ENCODE measurements at regions not wholly inside any gene's neighbourhood (a gene's known extent, or its start where the extent isn't known, plus 50 kb on each side); places are given as distances from the start of the nearest gene placed in this dataset.

DNA sequence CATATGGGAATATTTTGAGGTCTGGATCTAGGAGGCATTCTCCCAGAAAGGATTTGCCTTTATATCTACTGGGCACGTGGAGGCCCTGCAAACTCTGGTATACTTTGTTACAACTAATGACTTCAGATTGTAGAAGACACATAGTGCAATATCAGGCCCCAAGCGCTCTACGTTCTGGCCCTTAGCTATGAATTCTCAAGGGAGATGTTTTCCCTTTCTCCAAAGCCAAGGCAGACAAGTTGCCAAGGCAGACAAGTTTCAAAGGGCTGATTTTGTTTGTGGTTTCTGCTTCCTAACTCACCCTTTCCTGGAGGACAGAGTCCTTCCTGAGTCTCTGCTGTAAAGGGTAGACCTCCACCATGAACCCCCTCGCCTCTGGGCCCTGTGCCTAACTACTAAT, 99.4 kb upstream of the CTTNBP2 start:
- no peak for TF ChIP-seq FOXP2 (optimal IDR thresholded peaks at IDR 0.05; ENCODE audit: borderline replicate concordance, extremely low read depth, extremely low read length, insufficient read depth)

GRCh38 chr7:117973975-117974374, 100.7 kb upstream of the CTTNBP2 start:
- TF ChIP-seq SIN3A (IDR thresholded peaks at IDR 0.05; ENCODE audit: borderline replicate concordance, insufficient read depth, low read length) (no peak), FOXP2 (optimal IDR thresholded peaks at IDR 0.05; ENCODE audit: borderline replicate concordance, extremely low read depth, extremely low read length, insufficient read depth) (no peak), TAF1 (IDR thresholded peaks at IDR 0.05; ENCODE audit: borderline replicate concordance, insufficient read depth, low read length) (no peak), REST (IDR thresholded peaks at IDR 0.05; ENCODE audit: insufficient read depth in 1 of 2, low read depth in 2 of 2, low read length in 2 of 2) (no peak), POLR2AphosphoS5 (IDR thresholded peaks at IDR 0.05; ENCODE audit: low read depth, low read length) (no peak)

DNA sequence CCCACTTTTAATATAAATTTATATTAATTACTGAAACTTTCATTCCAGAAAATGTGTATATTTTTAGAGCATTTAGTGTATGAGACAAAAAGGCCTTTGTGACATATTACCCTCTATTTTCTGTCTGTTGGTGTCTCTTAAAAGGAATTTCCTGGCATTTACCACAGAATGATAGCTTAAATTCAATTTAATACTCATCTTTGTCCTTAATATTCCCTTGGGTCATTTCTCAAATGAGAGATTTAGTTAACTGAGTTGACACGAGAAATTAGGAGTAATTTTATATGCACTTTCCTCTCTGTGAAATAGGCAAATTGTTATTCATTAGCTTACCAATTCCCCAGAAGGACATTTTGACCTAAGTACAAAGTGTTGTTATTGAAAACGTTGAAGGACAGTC, 101.7 kb upstream of the CTTNBP2 start:
- no peak for TF ChIP-seq SIN3A (IDR thresholded peaks at IDR 0.05; ENCODE audit: borderline replicate concordance, insufficient read depth, low read length)
- TF ChIP-seq POLR2AphosphoS5 (IDR thresholded peaks at IDR 0.05; ENCODE audit: low read depth, low read length), result no peak
- no peak for TF ChIP-seq FOXP2 (optimal IDR thresholded peaks at IDR 0.05; ENCODE audit: borderline replicate concordance, extremely low read depth, extremely low read length, insufficient read depth)
- no peak for TF ChIP-seq REST (IDR thresholded peaks at IDR 0.05; ENCODE audit: insufficient read depth in 1 of 2, low read depth in 2 of 2, low read length in 2 of 2)

DNA sequence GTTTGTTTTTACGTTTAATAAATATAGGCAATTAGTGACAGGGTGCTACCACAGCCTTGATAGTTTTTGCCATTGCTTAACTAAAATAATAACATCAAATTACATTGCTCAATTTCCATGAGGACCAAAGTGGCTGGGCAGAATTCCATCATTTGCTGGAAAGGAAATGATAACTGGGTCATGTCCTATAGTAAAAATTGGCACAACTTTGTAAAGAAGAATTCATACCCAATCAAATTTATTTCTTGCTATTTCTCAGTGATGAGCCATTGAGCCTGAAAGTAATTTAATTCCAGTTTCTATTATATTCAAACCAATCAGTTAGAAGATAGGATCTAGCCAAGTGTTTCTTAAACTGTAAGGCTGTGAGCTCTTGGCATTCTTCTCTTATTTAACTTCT, 102.2 kb upstream of the CTTNBP2 start:
- no peak for TF ChIP-seq TAF1 (IDR thresholded peaks at IDR 0.05; ENCODE audit: borderline replicate concordance, insufficient read depth, low read length)
- no peak for TF ChIP-seq REST (IDR thresholded peaks at IDR 0.05; ENCODE audit: insufficient read depth in 1 of 2, low read depth in 2 of 2, low read length in 2 of 2)
- no peak for TF ChIP-seq FOXP2 (optimal IDR thresholded peaks at IDR 0.05; ENCODE audit: borderline replicate concordance, extremely low read depth, extremely low read length, insufficient read depth)
- TF ChIP-seq SIN3A (IDR thresholded peaks at IDR 0.05; ENCODE audit: borderline replicate concordance, insufficient read depth, low read length), result no peak
- TF ChIP-seq POLR2AphosphoS5 (IDR thresholded peaks at IDR 0.05; ENCODE audit: low read depth, low read length), result no peak

DNA sequence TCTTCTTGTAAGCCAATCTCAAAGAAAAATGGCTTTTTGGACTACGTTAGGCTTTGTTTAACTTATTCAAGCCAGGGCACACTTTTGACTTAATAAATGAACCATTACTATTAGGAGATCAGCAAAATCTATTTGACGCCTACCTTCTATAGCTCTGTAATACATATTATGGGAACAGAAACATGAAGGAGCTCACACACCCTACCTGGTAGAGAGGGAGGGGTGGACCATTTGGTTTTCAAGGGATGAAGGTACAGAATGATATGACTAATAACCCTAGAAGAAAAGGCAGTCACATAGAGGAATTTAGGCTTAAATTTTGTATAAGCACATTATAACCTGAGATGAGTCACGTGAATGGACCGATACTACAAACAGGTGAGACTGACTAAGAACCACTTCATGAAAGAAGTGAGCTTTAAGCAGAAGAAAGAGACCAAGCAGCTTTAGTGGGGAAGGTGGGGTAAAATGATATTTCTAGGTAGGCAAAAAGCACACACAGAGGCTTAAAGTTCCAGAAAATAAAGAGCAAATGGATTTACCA, 106.8 kb upstream of the CTTNBP2 start:
- TF ChIP-seq SIN3A (IDR thresholded peaks at IDR 0.05; ENCODE audit: borderline replicate concordance, insufficient read depth, low read length) (no peak), TAF1 (IDR thresholded peaks at IDR 0.05; ENCODE audit: borderline replicate concordance, insufficient read depth, low read length) (no peak), REST (IDR thresholded peaks at IDR 0.05; ENCODE audit: insufficient read depth in 1 of 2, low read depth in 2 of 2, low read length in 2 of 2) (no peak), POLR2AphosphoS5 (IDR thresholded peaks at IDR 0.05; ENCODE audit: low read depth, low read length) (no peak), FOXP2 (optimal IDR thresholded peaks at IDR 0.05; ENCODE audit: borderline replicate concordance, extremely low read depth, extremely low read length, insufficient read depth) (no peak)

All from PFSK-1 (cell line).